HL-60 (cell line): ENCODE measurements at regions not wholly inside any gene's neighbourhood (a gene's known extent, or its start where the extent isn't known, plus 50 kb on each side); places are given as distances from the start of the nearest gene placed in this dataset.

Experiments used
- DNase-seq, 2 experiments: peaks; one replicate each; pipeline ENCODE4 v3.0.0-alpha.2; 2010 to 2020; ENCODE audit warnings: low read depth in 1 of 2, low spot score in 1 of 2
- H3K27ac ChIP-seq: fragments of 250-450 bp; sonication (Bioruptor Pico); replicated peaks from 2 replicates; pipeline ENCODE4 v1.5.1; 2020; ENCODE audit warnings: mild to moderate bottlenecking, moderate library complexity
- H3K27me3 ChIP-seq: fragments of 250-450 bp; sonication (Bioruptor Pico); 2 replicates; pipeline ENCODE4 v1.5.1; 2021; ENCODE audit warnings: mild to moderate bottlenecking, moderate library complexity; ENCODE audit not compliant: insufficient read depth, poor library complexity, severe bottlenecking
- H3K4me3 ChIP-seq: replicated peaks from 2 replicates; pipeline ENCODE4 v1.5.1; 2011; ENCODE audit warnings: mild to moderate bottlenecking, control low read depth, low read length; ENCODE audit not compliant: insufficient read depth
- CTCF ChIP-seq: IDR thresholded peaks from one replicate; pipeline ENCODE4 v1.5.1; 2011; ENCODE audit warnings: low read length, control low read depth, inconsistent platforms; ENCODE audit not compliant: insufficient read depth
- GABPA ChIP-seq: IDR thresholded peaks from 2 replicates; pipeline ENCODE4 v1.6.1; 2012; ENCODE audit warnings: low read depth
- POLR2AphosphoS5 ChIP-seq: IDR thresholded peaks from 2 replicates; pipeline ENCODE4 v1.6.1; 2012; ENCODE audit warnings: low read depth
- REST ChIP-seq: IDR thresholded peaks from 2 replicates; pipeline ENCODE4 v1.6.1; 2012; ENCODE audit warnings: low read depth; ENCODE audit not compliant: insufficient replicate concordance
- SPI1 ChIP-seq: IDR thresholded peaks from 2 replicates; pipeline ENCODE4 v1.6.1; 2012; ENCODE audit warnings: low read depth, mild to moderate bottlenecking, borderline replicate concordance

DNA sequence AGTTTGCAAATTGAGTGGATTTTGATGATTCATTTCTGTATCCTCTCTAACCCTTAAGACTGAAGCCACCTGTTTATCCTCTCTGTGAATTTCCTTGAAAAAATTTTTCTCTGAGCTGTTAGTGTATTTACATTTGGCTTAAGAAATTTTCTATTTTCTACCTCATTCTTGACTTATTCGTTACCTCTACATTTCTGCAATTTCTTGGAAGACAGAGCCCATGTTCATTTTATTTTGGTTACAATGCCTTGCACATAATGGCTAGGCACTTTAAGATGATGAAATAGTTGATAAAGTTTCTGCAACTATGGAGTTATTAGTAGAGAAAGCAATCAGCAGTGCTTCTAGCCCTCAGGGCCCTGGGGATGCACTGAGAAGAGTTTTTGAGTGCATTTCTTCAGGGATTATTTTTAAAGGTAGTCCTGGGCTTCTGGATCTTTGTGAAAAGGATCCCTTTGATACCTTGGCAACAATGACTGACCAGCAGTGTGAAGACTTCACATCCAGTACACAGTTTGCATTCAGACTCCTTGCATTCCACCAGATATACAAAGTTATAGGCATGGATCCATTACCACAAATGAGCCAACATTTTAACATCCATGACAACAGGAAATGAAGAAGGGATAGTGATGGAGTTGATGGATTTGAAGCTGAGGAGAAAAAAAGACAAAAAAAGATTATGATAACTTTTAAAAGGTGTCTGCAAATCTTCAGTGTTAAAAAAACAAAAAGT, 68.2 kb downstream of the CH25H start:
- no peaks in the 10 kb centered on the region for H3K27me3 ChIP-seq
- DNase-seq = no peak
- no peak overlapping the region for H3K4me3 ChIP-seq
- no peak overlapping the region for H3K27ac ChIP-seq
- no peak for TF ChIP-seq POLR2AphosphoS5
- TF ChIP-seq REST = no peak
- no peak for TF ChIP-seq SPI1
- TF ChIP-seq CTCF = no peak
- TF ChIP-seq GABPA = no peak

DNA sequence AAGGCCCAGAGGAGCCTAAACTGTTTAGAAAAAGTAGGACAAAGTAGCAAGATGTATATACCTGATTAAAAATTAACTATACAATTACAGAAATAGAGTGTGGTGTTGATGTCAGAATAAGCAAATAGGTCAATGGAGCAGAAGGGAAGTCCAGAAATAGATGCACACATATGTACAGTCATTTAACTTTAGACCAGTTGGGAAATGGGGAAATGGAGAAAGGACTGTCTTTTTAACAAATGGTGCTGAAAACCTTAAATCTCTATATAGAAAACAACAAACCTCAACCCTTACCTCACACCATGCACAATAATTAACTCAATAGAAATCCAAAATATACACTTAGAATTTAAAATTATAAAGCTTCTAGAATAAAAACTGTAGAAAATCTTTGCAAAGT, 72.2 kb downstream of the CH25H start:
- H3K27me3 ChIP-seq = no peaks in the 10 kb centered on the region
- TF ChIP-seq CTCF (no peak), REST (no peak), GABPA (no peak), POLR2AphosphoS5 (no peak), SPI1 (peak; percentile 15; the same call in 1 of the 2 replicates)
- no peak overlapping the region for H3K27ac ChIP-seq
- no peak overlapping the region for H3K4me3 ChIP-seq
- DNase-seq = no peak

- H3K4me3 ChIP-seq = no peak overlapping the region
- DNase-seq = peak; percentile 25 to 31
- TF ChIP-seq SPI1 = 0 out of 2 replicates have a peak, but pooled peaks have one; percentile 5
- no peak for TF ChIP-seq GABPA
- TF ChIP-seq POLR2AphosphoS5 = peak; percentile 51; the same call in 1 of the 2 replicates
- TF ChIP-seq REST = no peak
- TF ChIP-seq CTCF = no peak
- peaks cover 8% of the 10 kb centered on the region for H3K27me3 ChIP-seq
- H3K27ac ChIP-seq = no peak overlapping the region
Observed at GRCh38 chr10:89129911-89130310, 77.2 kb downstream of the CH25H start.
